C4-2B (cell line): ENCODE measurements at regions not wholly inside any gene's neighbourhood (a gene's known extent, or its start where the extent isn't known, plus 50 kb on each side); places are given as distances from the start of the nearest gene placed in this dataset.

Experiments
- CTCF ChIP-seq: fragments of 450-650 bp; conservative IDR thresholded peaks from 2 replicates; pipeline ENCODE4 v1.5.1; 2017; ENCODE audit warnings: mild to moderate bottlenecking
- ZFX ChIP-seq: fragments of 450-650 bp; IDR thresholded peaks from 2 replicates; pipeline ENCODE4 v1.6.1; 2017

- TF ChIP-seq CTCF, result no peak
- no peak for TF ChIP-seq ZFX
Observed at GRCh38 chr13:86108334-86108733, 309.1 kb upstream of the SLITRK6 start.
